H1 (cell line): ENCODE measurements at regions not wholly inside any gene's neighbourhood (a gene's known extent, or its start where the extent isn't known, plus 50 kb on each side); places are given as distances from the start of the nearest gene placed in this dataset.

ENCODE experiments used
- CTCF ChIA-PET: fragments of 300-600 bp; sonication (Branson Sonifier 250); formaldehyde crosslinking; loops from one replicate; lab custom pipeline; 2021; ENCODE audit not compliant: partially characterized antibody; lab: Charles Lee
- POLR2A ChIA-PET: fragments of 300-600 bp; sonication (Branson Sonifier 250); formaldehyde crosslinking; loops from one replicate; lab custom pipeline; 2021; ENCODE audit warnings: inconsistent platforms; ENCODE audit not compliant: partially characterized antibody; lab: Charles Lee
- DNase-seq, 2 experiments: peaks; one replicate each; pipeline versions ENCODE4 v3.0.0 to v3.0.0-alpha.2; 2010 to 2022; ENCODE audit warnings: low spot score in 2 of 2, low read depth in 1 of 2, mixed read lengths in 1 of 2
- FAIRE-seq: peaks from 2 replicates; lab custom pipeline; 2011; peaks lifted over from hg19 to GRCh38; lab: Jason Lieb, UNC
- H2AFZ ChIP-seq: 2 replicates; pipeline ENCODE4 v1.8.1; 2012; ENCODE audit warnings: low read length, inconsistent platforms
- H2AK5ac ChIP-seq: 2 replicates; pipeline ENCODE4 v1.6.1; 2013; ENCODE audit warnings: low read depth, low read length
- H2BK120ac ChIP-seq: replicated peaks from 2 replicates; pipeline ENCODE3; 2013; ENCODE audit warnings: low read depth, low read length, inconsistent platforms
- H2BK12ac ChIP-seq: 2 replicates; pipeline ENCODE4 v1.6.1; 2013; ENCODE audit warnings: low read depth, low read length
- H2BK15ac ChIP-seq: 2 replicates; pipeline ENCODE4 v1.6.1; 2013; ENCODE audit warnings: low read length
- H2BK20ac ChIP-seq: 2 replicates; pipeline ENCODE4 v1.6.1; 2013; ENCODE audit warnings: low read length
- H2BK5ac ChIP-seq: 2 replicates; pipeline ENCODE4 v1.6.1; 2013; ENCODE audit warnings: low read depth, low read length
- H3K14ac ChIP-seq: 2 replicates; pipeline ENCODE4 v1.6.1; 2013; ENCODE audit warnings: inconsistent platforms; ENCODE audit not compliant: insufficient read length
- H3K18ac ChIP-seq: 2 replicates; pipeline ENCODE4 v1.6.1; 2013; ENCODE audit warnings: low read length; ENCODE audit errors: extremely low read depth
- H3K23ac ChIP-seq: 2 replicates; pipeline ENCODE4 v1.6.1; 2013; ENCODE audit warnings: inconsistent platforms; ENCODE audit not compliant: insufficient read length
- H3K23me2 ChIP-seq: 2 replicates; pipeline ENCODE4 v1.6.1; 2013; ENCODE audit warnings: low read depth, low read length
- H3K27ac ChIP-seq: 2 replicates; pipeline ENCODE4 v1.6.1; 2011; ENCODE audit warnings: low read depth, low read length, inconsistent platforms
- H3K27me3 ChIP-seq, 4 experiments: replicated peaks in 1 of 4; 1 replicate in 1 of 4; 2 replicates in 3 of 4; pipeline versions ENCODE4 v1.6.1 to v1.8.1; 2011 to 2013; ENCODE audit warnings: low read length in 3 of 4, mild to moderate bottlenecking in 3 of 4, inconsistent platforms in 2 of 4, mixed read lengths in 2 of 4, moderate library complexity in 1 of 4; ENCODE audit not compliant: control insufficient read depth in 3 of 4, insufficient read depth in 3 of 4; ENCODE audit errors: extremely low read depth in 1 of 4
- H3K36me3 ChIP-seq, 4 experiments: 2 replicates each; pipeline versions ENCODE4 v1.6.1 to v1.8.1; 2011 to 2013; ENCODE audit warnings: mild to moderate bottlenecking in 4 of 4, low read length in 3 of 4, moderate library complexity in 2 of 4, control low read depth in 1 of 4, inconsistent platforms in 1 of 4; ENCODE audit not compliant: insufficient read depth in 4 of 4, control insufficient read depth in 2 of 4
- H3K4ac ChIP-seq: replicated peaks from 2 replicates; pipeline ENCODE3; 2013; ENCODE audit warnings: low read length, low read depth, mixed read lengths, inconsistent platforms; ENCODE audit not compliant: insufficient read length
- H3K4me1 ChIP-seq, 4 experiments: replicated peaks in 1 of 4; 1 replicate in 1 of 4; 2 replicates in 3 of 4; pipeline versions ENCODE4 v1.6.1 to v1.8.1; 2011 to 2013; ENCODE audit warnings: low read length in 3 of 4, inconsistent platforms in 2 of 4, mixed read lengths in 1 of 4; ENCODE audit not compliant: insufficient read depth in 4 of 4, control insufficient read depth in 3 of 4
- H3K4me2 ChIP-seq, 2 experiments: 2 replicates each; pipeline versions ENCODE4 v1.6.1 to v1.8.1; 2011 to 2013; ENCODE audit warnings: low read depth in 2 of 2, low read length in 2 of 2, control low read depth in 1 of 2, inconsistent platforms in 1 of 2, mild to moderate bottlenecking in 1 of 2; ENCODE audit not compliant: insufficient read depth in 1 of 2
- H3K4me3 ChIP-seq, 4 experiments: fragments of 200-600, 300-600 bp in 1 of 4; sonication (generic), shearing (Covaris generic), sonication (Bioruptor Twin) in 1 of 4; 2 replicates each; pipeline versions ENCODE4 v1.5.1 to v1.8.1; 2011 to 2016; ENCODE audit warnings: low read length in 4 of 4, low read depth in 3 of 4, control low read depth in 2 of 4, inconsistent platforms in 2 of 4, mild to moderate bottlenecking in 2 of 4, mixed read lengths in 1 of 4, moderate library complexity in 1 of 4; ENCODE audit not compliant: insufficient read depth in 2 of 4; ENCODE audit errors: extremely low read depth in 1 of 4
- H3K56ac ChIP-seq: replicated peaks from 2 replicates; pipeline ENCODE3; 2013; ENCODE audit warnings: low read depth, mild to moderate bottlenecking, mixed read lengths, low read length, inconsistent platforms; ENCODE audit not compliant: insufficient read length
- H3K79me1 ChIP-seq: 2 replicates; pipeline ENCODE4 v1.6.1; 2013; ENCODE audit warnings: low read depth, low read length, control low read depth
- H3K79me2 ChIP-seq, 2 experiments: 2 replicates each; pipeline versions ENCODE4 v1.6.1 to v1.8.1; 2012 to 2013; ENCODE audit warnings: low read length in 2 of 2, mild to moderate bottlenecking in 2 of 2, inconsistent platforms in 1 of 2; ENCODE audit not compliant: insufficient read depth in 2 of 2, control insufficient read depth in 1 of 2
- H3K9ac ChIP-seq, 4 experiments: replicated peaks in 1 of 4; 1 replicate in 1 of 4; 2 replicates in 3 of 4; pipeline versions ENCODE4 v1.6.1 to v1.8.1; 2011 to 2013; ENCODE audit warnings: low read depth in 3 of 4, low read length in 3 of 4, control low read depth in 2 of 4, mild to moderate bottlenecking in 2 of 4, moderate library complexity in 2 of 4, inconsistent platforms in 1 of 4; ENCODE audit errors: extremely low read depth in 1 of 4
- H3K9me3 ChIP-seq, 2 experiments: 2 replicates each; pipeline versions ENCODE4 v1.6.1 to v1.8.1; 2012 to 2013; ENCODE audit warnings: mild to moderate bottlenecking in 2 of 2, moderate library complexity in 2 of 2, control low read depth in 1 of 2, inconsistent platforms in 1 of 2, low read depth in 1 of 2, low read length in 1 of 2, mixed read lengths in 1 of 2; ENCODE audit not compliant: insufficient read depth in 2 of 2
- H4K20me1 ChIP-seq, 2 experiments: replicated peaks in 1 of 2; 2 replicates each; pipeline versions ENCODE3 to v1.8.1; 2011 to 2013; ENCODE audit warnings: inconsistent platforms in 2 of 2, low read length in 2 of 2, mild to moderate bottlenecking in 1 of 2; ENCODE audit not compliant: insufficient read depth in 2 of 2, control insufficient read depth in 1 of 2
- H4K5ac ChIP-seq: 2 replicates; pipeline ENCODE4 v1.6.1; 2013; ENCODE audit warnings: low read length, low read depth, mixed read lengths, inconsistent platforms; ENCODE audit not compliant: insufficient read length
- H4K8ac ChIP-seq: 2 replicates; pipeline ENCODE4 v1.8.0; 2013; ENCODE audit warnings: mild to moderate bottlenecking, moderate library complexity, low read length, inconsistent platforms; ENCODE audit not compliant: insufficient read depth; ENCODE audit errors: extremely low read depth
- H4K91ac ChIP-seq: replicated peaks from 2 replicates; pipeline ENCODE3; 2013; ENCODE audit warnings: low read length, mixed read lengths, inconsistent platforms; ENCODE audit not compliant: insufficient read length
- EGR1 ChIP-seq: IDR thresholded peaks from 2 replicates; pipeline ENCODE4 v1.6.1; 2011; ENCODE audit warnings: low read depth, low read length, borderline replicate concordance
- FOSL1 ChIP-seq: IDR thresholded peaks from 2 replicates; pipeline ENCODE4 v1.6.1; 2011; ENCODE audit warnings: mild to moderate bottlenecking, low read depth, low read length, moderate library complexity; ENCODE audit not compliant: insufficient read depth
- MAX ChIP-seq: IDR thresholded peaks from 2 replicates; pipeline ENCODE4 v1.6.1; 2012; ENCODE audit warnings: inconsistent platforms
- POLR2AphosphoS5 ChIP-seq: IDR thresholded peaks from 2 replicates; pipeline ENCODE4 v1.6.1; 2011; ENCODE audit warnings: low read depth, low read length
- POU5F1 ChIP-seq: IDR thresholded peaks from 2 replicates; pipeline ENCODE4 v1.6.1; 2011; ENCODE audit warnings: low read depth, mild to moderate bottlenecking, low read length, moderate library complexity
- RBBP5 ChIP-seq: IDR thresholded peaks from 2 replicates; pipeline ENCODE4 v1.7.1; 2012; ENCODE audit warnings: low read depth, mild to moderate bottlenecking, inconsistent platforms, low read length, moderate library complexity, borderline replicate concordance
- SIRT6 ChIP-seq: IDR thresholded peaks from one replicate; pipeline ENCODE4 v1.7.1; 2012; ENCODE audit warnings: low read length, inconsistent platforms
- SP2 ChIP-seq: IDR thresholded peaks from 2 replicates; pipeline ENCODE4 v1.6.1; 2012; ENCODE audit warnings: mild to moderate bottlenecking, low read length, inconsistent platforms
- TAF1 ChIP-seq: IDR thresholded peaks from 2 replicates; pipeline ENCODE4 v1.6.1; 2011; ENCODE audit warnings: mild to moderate bottlenecking, low read depth, low read length
- TAF7 ChIP-seq: optimal IDR thresholded peaks from 2 replicates; pipeline ENCODE3; 2011; ENCODE audit warnings: low read depth, mild to moderate bottlenecking, inconsistent platforms, low read length, moderate library complexity, borderline replicate concordance

- Histone ChIP-seq H3K4me3 (no peak overlapping the region), H3K18ac (no peak overlapping the region), H3K9ac (no peak overlapping the region), H2AFZ (no peak overlapping the region), H3K9me3 (peaks cover 10% of the 10 kb centered on the region in 2 experiments), H3K23me2 (no peaks in the 10 kb centered on the region)
- DNase-seq, result no peak
- TF ChIP-seq POLR2AphosphoS5 (no peak), TAF7 (no peak), MAX (no peak), TAF1 (no peak), RBBP5 (no peak), POU5F1 (no peak), FOSL1 (no peak), EGR1 (no peak), SIRT6 (no peak), SP2 (no peak)
- TF ChIP-seq, all 59 proteins: peak for 0
- Histone ChIP-seq H3K79me2 (no peaks in the 10 kb centered on the region), H3K79me1 (no peaks in the 10 kb centered on the region), H4K20me1 (no peaks in the 10 kb centered on the region), H2BK5ac (no peak overlapping the region), H3K56ac (no peak overlapping the region), H3K14ac (no peak overlapping the region), H2BK20ac (no peak overlapping the region), H2BK12ac (no peak overlapping the region), H3K27ac (no peak overlapping the region), H3K23ac (no peak overlapping the region), H4K8ac (no peak overlapping the region), H4K5ac (no peak overlapping the region), H3K27me3 (no peaks in the 10 kb centered on the region), H2AK5ac (no peak overlapping the region), H3K4me2 (no peak overlapping the region), H2BK15ac (no peak overlapping the region), H3K4me1 (no peaks in the 10 kb centered on the region; a peak in 2 of 7 replicates), H4K91ac (no peak overlapping the region), H3K36me3 (no peaks in the 10 kb centered on the region; a peak in 1 of 8 replicates), H3K4ac (no peak overlapping the region), H2BK120ac (no peak overlapping the region)
- POLR2A ChIA-PET, result no interaction called here
- CTCF ChIA-PET, result interaction anchor here (0.6 kb wide), 1 partner anchor 1350 kb away, joined by 4 read pairs; no protein-coding TSS in a partner anchor
- FAIRE-seq, result no peak
Observed at GRCh38 chr1:90223401-90223800, 228.5 kb downstream of the ZNF326 start.
